A549 (cell line): ENCODE measurements at regions not wholly inside any gene's neighbourhood (a gene's known extent, or its start where the extent isn't known, plus 50 kb on each side); places are given as distances from the start of the nearest gene placed in this dataset.
A peak's percentile ranks its signal among the peaks of the same experiment; 100 is the strongest.

Experiments
- ATAC-seq, 2 experiments: fragments of 200-7000 bp in 1 of 2; fragments of >200 bp in 1 of 2; cut with Nextera tagmentation in 1 of 2; cut with Tn5 transposase in 1 of 2; 3 replicates each; pipeline versions ENCODE4 v1.8.0 to v1.9.1; 2018 to 2020; ENCODE audit warnings: mild to moderate bottlenecking in 1 of 2, moderate library complexity in 1 of 2
- CTCF ChIA-PET: fragments of 300-600 bp; sonication (Branson Sonifier 250); formaldehyde crosslinking; extraction: SDS; loops from one replicate; lab custom pipeline; 2021; ENCODE audit warnings: antibody characterized with exemption, inconsistent platforms; lab: Yijun Ruan, JAX
- POLR2A ChIA-PET: fragments of 350-600 bp; formaldehyde crosslinking; extraction: SDS; loops from one replicate; lab custom pipeline; 2021; ENCODE audit warnings: antibody characterized with exemption, inconsistent platforms; lab: Yijun Ruan, JAX
- DNase-seq, 2 experiments: peaks; one replicate each; pipeline versions ENCODE4 v3.0.0 to v3.0.0-alpha.2; 2011 to 2016; ENCODE audit warnings: low read depth in 1 of 2, low spot score in 1 of 2
- FAIRE-seq: peaks from 2 replicates; lab custom pipeline; 2011; peaks lifted over from hg19 to GRCh38; lab: Jason Lieb, UNC
- H3K27ac ChIP-seq, 2 experiments: fragments of >200 bp; sonication (Bioruptor Twin); formaldehyde crosslinking; 3 replicates each; pipeline ENCODE4 v1.5.1; 2016 to 2017
- H3K4me1 ChIP-seq: fragments of >200 bp; sonication (Bioruptor Twin); formaldehyde crosslinking; 3 replicates; pipeline ENCODE4 v1.6.1; 2016
- H3K4me2 ChIP-seq: fragments of >200 bp; sonication (Bioruptor Twin); formaldehyde crosslinking; 3 replicates; pipeline ENCODE4 v1.6.1; 2016
- H3K4me3 ChIP-seq: fragments of >200 bp; sonication (Bioruptor Twin); formaldehyde crosslinking; 3 replicates; pipeline ENCODE4 v1.5.1; 2016
- H3K9me3 ChIP-seq: fragments of >200 bp; sonication (Bioruptor Twin); formaldehyde crosslinking; 3 replicates; pipeline ENCODE4 v1.6.1; 2016
- ATOH8 ChIP-seq: fragments of 250-450 bp; sonication (Bioruptor Pico); IDR thresholded peaks from 2 replicates; pipeline ENCODE4 v1.5.0; 2020; ENCODE audit warnings: low read depth, mild to moderate bottlenecking, moderate library complexity
- CEBPB ChIP-seq, 2 experiments: fragments of >200 bp in 1 of 2; sonication (Bioruptor Twin) in 1 of 2; formaldehyde crosslinking in 1 of 2; IDR thresholded peaks; 2 replicates each; pipeline ENCODE4 v1.6.1; 2012 to 2016
- CHD4 ChIP-seq: fragments of 200-600 bp; sonication (generic); IDR thresholded peaks from 2 replicates; pipeline ENCODE4 v1.6.1; 2016; ENCODE audit warnings: antibody characterized with exemption, mild to moderate bottlenecking, borderline replicate concordance
- EHF ChIP-seq: fragments of 250-450 bp; sonication (Bioruptor Pico); IDR thresholded peaks from 2 replicates; pipeline ENCODE4 v1.5.0; 2020; ENCODE audit warnings: mild to moderate bottlenecking
- ESRRA ChIP-seq: fragments of 150-350 bp; IDR thresholded peaks from 2 replicates; pipeline ENCODE4 v1.6.1; 2014; ENCODE audit warnings: mild to moderate bottlenecking, low read length, borderline replicate concordance
- FOSB ChIP-seq: fragments of 250-450 bp; sonication (Bioruptor Pico); IDR thresholded peaks from 2 replicates; pipeline ENCODE4 v1.5.0; 2020; ENCODE audit warnings: mild to moderate bottlenecking, moderate library complexity
- FOSL2 ChIP-seq, 2 experiments: fragments of 450-650 bp in 1 of 2; fragments of >200 bp in 1 of 2; sonication (Bioruptor Twin) in 1 of 2; formaldehyde crosslinking; IDR thresholded peaks; 2 replicates each; pipeline versions ENCODE4 v1.5.0 to v1.6.1; 2016 to 2020; ENCODE audit warnings: mild to moderate bottlenecking in 1 of 2, moderate library complexity in 1 of 2
- FOXS1 ChIP-seq: fragments of 250-450 bp; sonication (Bioruptor Pico); IDR thresholded peaks from 2 replicates; pipeline ENCODE4 v1.5.0; 2020; ENCODE audit warnings: mild to moderate bottlenecking, moderate library complexity
- HMGXB4 ChIP-seq: fragments of 250-450 bp; sonication (Bioruptor Pico); IDR thresholded peaks from 2 replicates; pipeline ENCODE4 v1.5.0; 2021; ENCODE audit warnings: mild to moderate bottlenecking, moderate library complexity, borderline replicate concordance
- HOXA7 ChIP-seq: fragments of 250-450 bp; sonication (Bioruptor Pico); IDR thresholded peaks from 2 replicates; pipeline ENCODE4 v1.5.0; 2020; ENCODE audit warnings: mild to moderate bottlenecking, moderate library complexity
- HOXB5 ChIP-seq: fragments of 250-450 bp; sonication (Bioruptor Pico); IDR thresholded peaks from 2 replicates; pipeline ENCODE4 v1.5.0; 2020; ENCODE audit warnings: mild to moderate bottlenecking, moderate library complexity
- JUNB ChIP-seq: fragments of >200 bp; sonication (Bioruptor Twin); formaldehyde crosslinking; IDR thresholded peaks from 2 replicates; pipeline ENCODE4 v1.6.1; 2016
- MAFK ChIP-seq: fragments of 450-650 bp; IDR thresholded peaks from 2 replicates; pipeline ENCODE4 v1.6.1; 2014; ENCODE audit not compliant: partially characterized antibody
- NR3C1 ChIP-seq: fragments of >200 bp; sonication (Bioruptor Twin); formaldehyde crosslinking; IDR thresholded peaks from 3 replicates; pipeline ENCODE4 v1.6.1; 2017
- PHF8 ChIP-seq: fragments of 200-600 bp; sonication (generic); IDR thresholded peaks from 2 replicates; pipeline ENCODE4 v1.6.1; 2016; ENCODE audit warnings: low read depth, mild to moderate bottlenecking, antibody characterized with exemption, moderate library complexity, borderline replicate concordance
- POLR2A ChIP-seq: IDR thresholded peaks from 2 replicates; pipeline ENCODE4 v1.6.1; 2012; ENCODE audit warnings: mild to moderate bottlenecking, low read length
- RFX5 ChIP-seq: fragments of 450-650 bp; IDR thresholded peaks from 2 replicates; pipeline ENCODE4 v1.7.1; 2014; ENCODE audit warnings: antibody characterized with exemption, mild to moderate bottlenecking, moderate library complexity
- RNF2 ChIP-seq: fragments of 200-600 bp; sonication (generic); IDR thresholded peaks from 2 replicates; pipeline ENCODE4 v1.6.1; 2016; ENCODE audit warnings: low read depth, mild to moderate bottlenecking, antibody characterized with exemption, moderate library complexity, borderline replicate concordance
- SMC3 ChIP-seq: fragments of >200 bp; sonication (Bioruptor Twin); formaldehyde crosslinking; IDR thresholded peaks from 3 replicates; pipeline ENCODE4 v1.6.1; 2018; ENCODE audit warnings: inconsistent platforms
- SREBF2 ChIP-seq: fragments of 450-650 bp; IDR thresholded peaks from 2 replicates; pipeline ENCODE4 v1.6.1; 2014; ENCODE audit warnings: mild to moderate bottlenecking, moderate library complexity
- TP53 ChIP-seq: fragments of 250-450 bp; sonication (Bioruptor Pico); IDR thresholded peaks from 2 replicates; pipeline ENCODE4 v1.5.0; 2021; ENCODE audit warnings: mild to moderate bottlenecking, moderate library complexity
- USF2 ChIP-seq: fragments of 450-650 bp; IDR thresholded peaks from 2 replicates; pipeline ENCODE4 v1.6.1; 2014; ENCODE audit warnings: antibody characterized with exemption
- ZFP36 ChIP-seq: fragments of 450-650 bp; IDR thresholded peaks from 2 replicates; pipeline ENCODE4 v1.6.1; 2014; ENCODE audit warnings: borderline replicate concordance; ENCODE audit not compliant: partially characterized antibody
- ZSCAN20 ChIP-seq: fragments of 250-450 bp; sonication (Bioruptor Pico); IDR thresholded peaks from 2 replicates; pipeline ENCODE4 v1.8.0; 2022; ENCODE audit warnings: mild to moderate bottlenecking, moderate library complexity
- WGBS: methylation state at CpG from one replicate; pipeline ENCODE4 v1.1.6; 2017; ENCODE audit errors: missing lambda C conversion rate; 5-methylcytosine and 5-hydroxymethylcytosine counted together
- TF ChIP-seq, protein P1 (sequence below): fragments of 150-350 bp; IDR thresholded peaks from 2 replicates; pipeline ENCODE4 v1.6.1; 2014; ENCODE audit warnings: low read depth, mild to moderate bottlenecking, low read length
- TF ChIP-seq, protein P2 (sequence below): fragments of >200 bp; sonication (Bioruptor Twin); formaldehyde crosslinking; IDR thresholded peaks from 3 replicates; pipeline ENCODE4 v1.6.1; 2016
- TF ChIP-seq, protein P3 (sequence below): IDR thresholded peaks from 2 replicates; pipeline ENCODE4 v1.6.1; 2012

DNA sequence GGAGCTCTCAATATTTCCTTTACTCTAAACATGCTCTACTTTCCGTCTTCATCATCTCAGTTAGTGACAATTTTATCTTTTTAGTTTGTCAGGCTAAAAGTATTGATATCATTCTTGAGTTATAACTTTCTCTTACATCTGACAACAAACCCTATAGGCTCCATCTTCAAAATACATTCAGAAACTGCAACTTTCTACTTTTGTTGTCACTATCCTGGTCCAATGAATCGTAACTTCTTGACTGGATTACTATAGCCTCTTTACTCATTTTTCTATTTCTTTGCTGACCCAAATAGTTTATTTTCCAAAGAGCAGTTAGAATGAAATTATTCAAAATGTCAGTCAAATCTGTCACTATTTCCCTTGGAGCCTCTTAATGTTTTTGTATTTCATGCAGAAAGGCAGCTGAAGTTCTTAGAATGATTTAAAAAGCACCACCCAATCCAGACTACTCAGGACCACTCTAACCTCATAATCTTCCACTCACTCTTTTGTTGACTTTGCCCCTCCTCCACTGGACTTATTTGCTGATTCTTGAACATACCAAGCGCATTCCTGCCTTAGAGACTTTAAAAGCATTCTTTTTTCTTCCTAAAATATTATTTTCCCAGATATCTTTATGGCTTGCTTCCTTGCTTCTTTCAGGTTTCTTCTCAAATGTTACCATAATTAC is 119.9 kb upstream of the CBLB start:
- ChIA-PET POLR2A (no interaction called here), CTCF (interaction anchor here (1.8 kb wide), 1 partner anchor 9 kb away, joined by 6 read pairs; no protein-coding TSS in a partner anchor)
- ATAC-seq (no peak), FAIRE-seq (no peak), DNase-seq (no peak)
- Histone ChIP-seq H3K4me3 (no peak overlapping the region), H3K27ac (no peak overlapping the region), H3K9me3 (peaks cover 6% of the 10 kb centered on the region; the same call in 1 of the 3 replicates), H3K4me2 (no peak overlapping the region), H3K4me1 (no peaks in the 10 kb centered on the region)
- TF ChIP-seq MAFK, result no peak
- no peak for TF ChIP-seq TP53
- no peak for TF ChIP-seq ZFP36
- TF ChIP-seq JUNB, result no peak
- TF ChIP-seq NR3C1, result no peak
- no peak for TF ChIP-seq POLR2A
- TF ChIP-seq ZSCAN20 (CRISPR knock-in tag), result no peak
- TF ChIP-seq USF2, result no peak
- TF ChIP-seq, protein P1, sequence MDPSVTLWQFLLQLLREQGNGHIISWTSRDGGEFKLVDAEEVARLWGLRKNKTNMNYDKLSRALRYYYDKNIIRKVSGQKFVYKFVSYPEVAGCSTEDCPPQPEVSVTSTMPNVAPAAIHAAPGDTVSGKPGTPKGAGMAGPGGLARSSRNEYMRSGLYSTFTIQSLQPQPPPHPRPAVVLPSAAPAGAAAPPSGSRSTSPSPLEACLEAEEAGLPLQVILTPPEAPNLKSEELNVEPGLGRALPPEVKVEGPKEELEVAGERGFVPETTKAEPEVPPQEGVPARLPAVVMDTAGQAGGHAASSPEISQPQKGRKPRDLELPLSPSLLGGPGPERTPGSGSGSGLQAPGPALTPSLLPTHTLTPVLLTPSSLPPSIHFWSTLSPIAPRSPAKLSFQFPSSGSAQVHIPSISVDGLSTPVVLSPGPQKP, result no peak
- TF ChIP-seq ATOH8 (CRISPR knock-in tag), result no peak
- TF ChIP-seq EHF (CRISPR knock-in tag), result no peak
- no peak for TF ChIP-seq RNF2
- no peak for TF ChIP-seq FOSL2 (IDR thresholded peaks at IDR 0.05)
- no peak for TF ChIP-seq FOSL2 (CRISPR knock-in tag; IDR thresholded peaks at IDR 0.05)
- TF ChIP-seq FOXS1 (CRISPR knock-in tag), result no peak
- no peak for TF ChIP-seq FOSB (CRISPR knock-in tag)
- no peak for TF ChIP-seq HMGXB4 (CRISPR knock-in tag)
- TF ChIP-seq CEBPB (IDR thresholded peaks at IDR 0.05), result no peak
- no peak for TF ChIP-seq CHD4
- TF ChIP-seq HOXA7 (CRISPR knock-in tag), result no peak
- TF ChIP-seq, protein P2, sequence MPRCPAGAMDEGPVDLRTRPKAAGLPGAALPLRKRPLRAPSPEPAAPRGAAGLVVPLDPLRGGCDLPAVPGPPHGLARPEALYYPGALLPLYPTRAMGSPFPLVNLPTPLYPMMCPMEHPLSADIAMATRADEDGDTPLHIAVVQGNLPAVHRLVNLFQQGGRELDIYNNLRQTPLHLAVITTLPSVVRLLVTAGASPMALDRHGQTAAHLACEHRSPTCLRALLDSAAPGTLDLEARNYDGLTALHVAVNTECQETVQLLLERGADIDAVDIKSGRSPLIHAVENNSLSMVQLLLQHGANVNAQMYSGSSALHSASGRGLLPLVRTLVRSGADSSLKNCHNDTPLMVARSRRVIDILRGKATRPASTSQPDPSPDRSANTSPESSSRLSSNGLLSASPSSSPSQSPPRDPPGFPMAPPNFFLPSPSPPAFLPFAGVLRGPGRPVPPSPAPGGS, result no peak
- 75% methylated on average over 3 of the region's 3 CpGs for WGBS

- Histone ChIP-seq H3K4me3 (no peak overlapping the region), H3K9me3 (peaks cover 14% of the 10 kb centered on the region; the same call in 2 of the 3 replicates), H3K27ac (peak overlapping the region; percentile 82 to 86; a peak in 5 of 6 replicates), H3K4me1 (peaks cover 18% of the 10 kb centered on the region), H3K4me2 (no peak overlapping the region)
- TF ChIP-seq FOSB (CRISPR knock-in tag) (no peak), SREBF2 (no peak), TP53 (no peak), HOXB5 (CRISPR knock-in tag) (no peak), SMC3 (no peak), POLR2A (no peak), ESRRA (no peak), FOSL2 (IDR thresholded peaks at IDR 0.05) (no peak), FOSL2 (CRISPR knock-in tag; IDR thresholded peaks at IDR 0.05) (no peak), RFX5 (no peak), PHF8 (no peak), CHD4 (no peak)
- TF ChIP-seq, protein P3, sequence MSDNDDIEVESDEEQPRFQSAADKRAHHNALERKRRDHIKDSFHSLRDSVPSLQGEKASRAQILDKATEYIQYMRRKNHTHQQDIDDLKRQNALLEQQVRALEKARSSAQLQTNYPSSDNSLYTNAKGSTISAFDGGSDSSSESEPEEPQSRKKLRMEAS, result no peak
- CTCF ChIA-PET, result interaction anchor here (2.4 kb wide), 1 partner anchor 8 kb away, joined by 6 read pairs; no protein-coding TSS in a partner anchor
- FAIRE-seq (no peak), ATAC-seq (no peak), DNase-seq (no peak)
- POLR2A ChIA-PET, result interaction anchor here (1.5 kb wide), 1 partner anchor 114 kb away, joined by 7 read pairs; no protein-coding TSS in a partner anchor
- 70% methylated on average over 4 of the region's 4 CpGs for WGBS
Observed at GRCh38 chr3:105996781-105997180, 128.0 kb upstream of the CBLB start.
